Stimulated activated naive CD8-positive, alpha-beta T cell treated with anti-CD3 and anti-CD28 coated beads, Interleukin-15, Interleukin-2, amounts not matched to agents 100 ng/mL and 50 ng/mL, for 24 hours (primary cell): ENCODE measurements at regions not wholly inside any gene's neighbourhood (a gene's known extent, or its start where the extent isn't known, plus 50 kb on each side); places are given as distances from the start of the nearest gene placed in this dataset.

ENCODE experiments used
- H3K27ac Mint-ChIP-seq: one replicate; pipeline ENCODE4 v1.8.0; 2021; ENCODE audit warnings: mild to moderate bottlenecking, mixed read lengths
- H3K27me3 Mint-ChIP-seq: one replicate; pipeline ENCODE4 v1.8.0; 2021; ENCODE audit warnings: mixed read lengths
- H3K36me3 Mint-ChIP-seq: one replicate; pipeline ENCODE4 v1.8.0; 2021; ENCODE audit warnings: low read depth, mixed read lengths
- H3K4me1 Mint-ChIP-seq: one replicate; pipeline ENCODE4 v1.8.0; 2021; ENCODE audit warnings: low read depth, mixed read lengths
- H3K4me3 Mint-ChIP-seq: one replicate; pipeline ENCODE4 v1.8.0; 2021; ENCODE audit warnings: mild to moderate bottlenecking, mixed read lengths
- H3K9me3 Mint-ChIP-seq: one replicate; pipeline ENCODE4 v1.8.0; 2021; ENCODE audit warnings: mixed read lengths

- Mint-ChIP-seq H3K4me1 (no peaks in the 10 kb centered on the region), H3K4me3 (no peak overlapping the region), H3K36me3 (no peaks in the 10 kb centered on the region), H3K27me3 (no peaks in the 10 kb centered on the region), H3K27ac (no peak overlapping the region), H3K9me3 (peaks cover 10% of the 10 kb centered on the region)
Observed at GRCh38 chr5:20604992-20605391, 617.0 kb upstream of the CDH18 start.

DNA sequence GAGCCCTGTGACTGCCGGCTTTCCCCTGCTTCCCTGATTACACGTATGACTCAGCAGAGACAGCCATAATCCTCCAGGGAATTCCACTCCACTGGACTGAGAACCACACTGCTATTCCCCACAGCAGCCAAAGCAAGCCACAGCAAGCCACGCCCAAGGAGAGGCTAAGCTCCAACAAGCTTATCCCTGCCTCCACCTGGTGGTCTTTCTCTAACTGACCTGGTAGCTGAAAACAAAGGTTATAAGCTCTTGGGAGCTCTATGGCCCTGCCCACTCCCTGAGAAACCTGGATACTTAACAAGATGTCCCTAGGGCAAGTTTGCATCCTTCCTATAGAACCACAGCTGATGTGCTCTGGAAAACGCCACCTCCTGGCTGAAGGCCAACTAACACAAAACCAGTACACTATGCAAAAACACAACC is 613.7 kb upstream of the CDH18 start:
- Mint-ChIP-seq H3K4me1 (no peaks in the 10 kb centered on the region), H3K27ac (no peak overlapping the region), H3K36me3 (no peaks in the 10 kb centered on the region), H3K4me3 (no peak overlapping the region), H3K27me3 (no peaks in the 10 kb centered on the region), H3K9me3 (peaks cover 15% of the 10 kb centered on the region)

GRCh38 chr5:20590356-20590755 is 602.4 kb upstream of the CDH18 start:
- Mint-ChIP-seq H3K9me3 (peaks cover 7% of the 10 kb centered on the region), H3K27me3 (no peaks in the 10 kb centered on the region), H3K36me3 (no peaks in the 10 kb centered on the region), H3K27ac (no peak overlapping the region), H3K4me3 (no peak overlapping the region), H3K4me1 (no peaks in the 10 kb centered on the region)

DNA sequence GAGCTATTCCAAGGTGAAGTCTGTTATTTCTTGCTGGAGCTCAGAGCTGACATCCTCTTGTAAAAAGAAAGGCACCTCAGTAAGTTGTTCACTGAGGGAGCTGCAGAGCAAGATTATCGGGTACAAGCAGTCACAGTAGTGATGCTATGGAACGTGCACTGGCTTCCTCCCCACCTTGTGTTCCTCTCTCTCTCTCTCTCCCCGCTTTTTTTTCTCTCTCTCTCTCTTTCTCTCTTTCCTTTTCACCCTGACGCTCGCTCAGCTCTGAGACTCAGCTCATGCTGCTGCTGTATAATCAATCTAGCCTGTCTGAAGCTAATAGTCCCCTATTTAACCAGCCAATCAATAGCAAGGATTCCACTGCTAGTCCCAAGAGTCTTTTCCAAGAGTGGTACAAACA is 587.6 kb upstream of the CDH18 start:
- no peaks in the 10 kb centered on the region for H3K4me1 Mint-ChIP-seq
- H3K36me3 Mint-ChIP-seq, result no peaks in the 10 kb centered on the region

GRCh38 chr5:20574576-20574975 is 586.6 kb upstream of the CDH18 start:
- peaks cover 4% of the 10 kb centered on the region for H3K9me3 Mint-ChIP-seq
- no peak overlapping the region for H3K27ac Mint-ChIP-seq
- no peaks in the 10 kb centered on the region for H3K4me1 Mint-ChIP-seq
- H3K4me3 Mint-ChIP-seq, result no peak overlapping the region
- H3K36me3 Mint-ChIP-seq, result no peaks in the 10 kb centered on the region
- H3K27me3 Mint-ChIP-seq, result no peaks in the 10 kb centered on the region

More for the DNA sequence above, 587.6 kb upstream of the CDH18 start:
- no peaks in the 10 kb centered on the region for H3K27me3 Mint-ChIP-seq
- peaks cover 8% of the 10 kb centered on the region for H3K9me3 Mint-ChIP-seq
- no peak overlapping the region for H3K4me3 Mint-ChIP-seq
- H3K27ac Mint-ChIP-seq, result no peak overlapping the region

GRCh38 chr5:20572614-20573013 is 584.6 kb upstream of the CDH18 start:
- H3K9me3 Mint-ChIP-seq, result peaks cover 4% of the 10 kb centered on the region
- no peaks in the 10 kb centered on the region for H3K4me1 Mint-ChIP-seq
- H3K27me3 Mint-ChIP-seq, result no peaks in the 10 kb centered on the region
- H3K36me3 Mint-ChIP-seq, result no peaks in the 10 kb centered on the region
- H3K27ac Mint-ChIP-seq, result no peak overlapping the region
- H3K4me3 Mint-ChIP-seq, result no peak overlapping the region

- H3K4me3 Mint-ChIP-seq, result no peak overlapping the region
- no peaks in the 10 kb centered on the region for H3K4me1 Mint-ChIP-seq
- no peak overlapping the region for H3K27ac Mint-ChIP-seq
- H3K27me3 Mint-ChIP-seq, result no peaks in the 10 kb centered on the region
- H3K9me3 Mint-ChIP-seq, result peaks cover 9% of the 10 kb centered on the region
- no peaks in the 10 kb centered on the region for H3K36me3 Mint-ChIP-seq
Observed at GRCh38 chr5:20570486-20570885, 582.5 kb upstream of the CDH18 start.

DNA sequence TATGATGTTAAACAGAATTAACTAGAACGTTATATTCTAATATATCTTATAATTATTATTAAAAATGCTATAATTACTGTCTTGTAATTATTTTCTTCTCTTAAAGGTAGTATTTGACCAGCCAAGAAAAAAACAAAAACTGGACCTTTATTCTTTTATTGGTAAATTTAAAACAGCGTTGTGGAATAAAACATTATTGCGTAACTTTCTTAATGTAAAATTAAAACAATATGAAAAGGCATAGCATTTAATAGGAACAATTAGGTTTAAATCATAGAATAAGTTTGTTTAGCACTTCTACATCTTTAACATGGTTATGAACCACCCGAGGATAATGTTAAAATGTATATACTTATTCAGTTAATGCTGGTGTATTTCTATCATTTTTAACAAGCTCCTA is 574.5 kb upstream of the CDH18 start:
- Mint-ChIP-seq H3K4me1 (no peaks in the 10 kb centered on the region), H3K27me3 (no peaks in the 10 kb centered on the region), H3K9me3 (peaks cover 20% of the 10 kb centered on the region), H3K36me3 (no peaks in the 10 kb centered on the region), H3K4me3 (no peak overlapping the region), H3K27ac (no peak overlapping the region)

DNA sequence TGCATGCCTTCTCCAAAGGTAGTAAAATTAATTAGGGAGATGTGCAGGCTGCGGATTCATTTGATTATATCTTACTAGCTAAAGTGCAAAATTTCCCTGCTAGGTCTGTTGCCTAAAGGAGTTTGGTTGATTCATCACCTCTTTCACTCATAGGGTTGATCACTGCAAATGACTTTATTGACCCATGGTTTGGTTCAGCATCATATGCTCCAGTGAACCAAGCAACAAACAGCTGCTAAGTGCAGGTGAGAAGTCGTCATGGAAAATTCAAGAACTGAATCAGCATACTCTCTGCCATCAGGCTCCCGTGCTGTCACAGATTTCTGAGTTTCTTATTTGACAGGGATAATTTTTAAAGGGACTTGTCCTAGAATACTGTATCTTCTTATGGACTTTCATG is 571.8 kb upstream of the CDH18 start:
- Mint-ChIP-seq H3K9me3 (peaks cover 27% of the 10 kb centered on the region), H3K36me3 (no peaks in the 10 kb centered on the region), H3K4me1 (no peaks in the 10 kb centered on the region), H3K27me3 (no peaks in the 10 kb centered on the region), H3K27ac (no peak overlapping the region), H3K4me3 (no peak overlapping the region)

DNA sequence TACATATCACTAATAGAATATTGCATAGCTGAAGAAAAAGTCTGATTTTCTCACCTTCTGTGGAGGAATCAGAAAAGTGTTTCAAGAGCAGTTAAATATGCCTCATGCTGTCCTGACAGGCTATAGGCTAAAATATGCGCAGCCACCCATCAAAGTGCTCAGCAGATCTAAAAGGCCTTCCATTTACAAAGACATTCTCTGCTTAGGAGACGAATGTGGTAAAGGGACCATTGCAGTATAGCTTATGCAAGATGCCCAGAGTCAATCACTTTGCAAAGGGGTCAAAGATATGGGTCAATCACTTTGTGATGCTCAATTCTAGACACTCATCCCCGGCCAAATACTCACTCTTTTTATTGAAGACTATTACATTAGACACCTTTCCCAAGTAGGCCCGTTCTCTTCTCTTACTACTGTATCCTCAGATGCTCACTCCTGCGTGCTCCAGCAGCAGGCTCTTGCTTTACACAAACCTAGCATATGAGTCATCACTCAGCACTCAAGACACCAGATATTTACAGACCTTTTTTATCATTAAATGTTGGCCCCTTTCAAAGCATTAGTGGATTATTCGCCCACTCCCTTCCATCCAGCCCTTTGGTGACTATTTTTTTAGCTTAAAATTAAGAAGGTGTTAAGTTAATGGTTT is 568.2 kb upstream of the CDH18 start:
- H3K27ac Mint-ChIP-seq, result no peak overlapping the region
- no peaks in the 10 kb centered on the region for H3K4me1 Mint-ChIP-seq
- H3K9me3 Mint-ChIP-seq, result peaks cover 22% of the 10 kb centered on the region
- H3K4me3 Mint-ChIP-seq, result no peak overlapping the region
- H3K36me3 Mint-ChIP-seq, result no peaks in the 10 kb centered on the region
- H3K27me3 Mint-ChIP-seq, result no peaks in the 10 kb centered on the region

DNA sequence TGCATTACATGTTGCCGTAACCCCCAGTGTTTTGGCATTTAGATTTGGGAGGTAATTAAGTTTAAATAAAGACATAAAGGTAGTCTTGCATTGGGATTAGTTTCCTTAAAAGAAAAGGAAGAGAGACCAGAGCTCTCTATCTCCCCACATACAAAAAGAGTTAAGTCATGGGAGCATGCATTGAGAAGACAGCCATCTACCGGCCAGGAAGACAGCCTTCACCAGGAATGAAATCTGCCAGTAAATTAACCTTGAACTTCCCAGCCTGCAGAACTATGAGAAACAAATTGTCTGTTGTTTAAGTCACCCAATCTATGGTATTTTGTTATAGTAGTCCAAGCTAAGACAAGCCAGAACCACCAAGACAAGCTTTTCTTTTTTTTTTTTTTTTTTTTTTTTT is 567.0 kb upstream of the CDH18 start:
- no peak overlapping the region for H3K4me3 Mint-ChIP-seq
- H3K9me3 Mint-ChIP-seq, result peaks cover 12% of the 10 kb centered on the region
- no peaks in the 10 kb centered on the region for H3K4me1 Mint-ChIP-seq
- H3K27me3 Mint-ChIP-seq, result no peaks in the 10 kb centered on the region
- H3K36me3 Mint-ChIP-seq, result no peaks in the 10 kb centered on the region
- no peak overlapping the region for H3K27ac Mint-ChIP-seq

DNA sequence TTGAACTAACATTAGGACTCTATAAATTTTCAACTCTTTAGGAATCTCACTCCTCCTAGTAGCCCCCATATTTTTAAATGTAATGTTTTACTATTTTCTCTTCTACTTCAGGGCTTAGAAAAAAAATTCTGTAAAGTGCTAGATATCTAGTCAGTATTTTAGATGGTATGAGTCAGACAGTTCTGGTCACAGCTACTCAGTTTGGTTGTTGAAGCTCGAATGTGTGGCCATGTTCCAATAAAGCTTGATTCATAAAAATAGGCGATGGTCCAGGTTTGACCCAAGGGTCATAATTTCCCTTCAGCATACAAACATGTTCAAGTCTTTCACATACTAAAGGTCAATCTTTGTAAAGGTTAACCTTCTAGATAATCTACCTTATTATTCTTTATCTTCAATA is 566.0 kb upstream of the CDH18 start:
- Mint-ChIP-seq H3K4me3 (no peak overlapping the region), H3K4me1 (no peaks in the 10 kb centered on the region), H3K36me3 (no peaks in the 10 kb centered on the region), H3K27ac (no peak overlapping the region), H3K27me3 (no peaks in the 10 kb centered on the region), H3K9me3 (peaks cover 12% of the 10 kb centered on the region)

- Mint-ChIP-seq H3K36me3 (no peaks in the 10 kb centered on the region), H3K9me3 (peaks cover 8% of the 10 kb centered on the region), H3K4me1 (no peaks in the 10 kb centered on the region), H3K27ac (no peak overlapping the region), H3K27me3 (no peaks in the 10 kb centered on the region), H3K4me3 (no peak overlapping the region)
Observed at GRCh38 chr5:20537911-20538703, 550.1 kb upstream of the CDH18 start.

DNA sequence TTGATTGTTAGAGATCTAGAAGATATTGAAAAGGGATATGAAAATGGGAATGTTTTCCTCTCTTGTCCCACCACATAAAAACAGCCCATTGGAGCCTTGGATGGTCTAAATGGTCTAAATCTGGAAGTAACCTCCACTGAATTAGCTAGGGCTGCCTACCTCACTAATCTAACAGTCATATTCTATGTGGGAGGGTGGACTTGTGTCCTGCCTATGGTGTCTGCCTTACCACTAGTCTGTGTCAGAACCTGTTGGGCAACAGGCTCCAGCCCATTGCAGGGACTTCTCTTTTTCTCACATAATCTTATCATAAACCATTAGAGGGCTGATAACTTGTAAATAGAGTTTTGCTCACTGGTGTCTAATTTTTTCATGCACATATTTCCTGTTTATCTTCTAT is 548.8 kb upstream of the CDH18 start:
- Mint-ChIP-seq H3K4me3 (no peak overlapping the region), H3K9me3 (peaks cover 8% of the 10 kb centered on the region), H3K27ac (no peak overlapping the region), H3K4me1 (no peaks in the 10 kb centered on the region), H3K27me3 (no peaks in the 10 kb centered on the region), H3K36me3 (no peaks in the 10 kb centered on the region)

DNA sequence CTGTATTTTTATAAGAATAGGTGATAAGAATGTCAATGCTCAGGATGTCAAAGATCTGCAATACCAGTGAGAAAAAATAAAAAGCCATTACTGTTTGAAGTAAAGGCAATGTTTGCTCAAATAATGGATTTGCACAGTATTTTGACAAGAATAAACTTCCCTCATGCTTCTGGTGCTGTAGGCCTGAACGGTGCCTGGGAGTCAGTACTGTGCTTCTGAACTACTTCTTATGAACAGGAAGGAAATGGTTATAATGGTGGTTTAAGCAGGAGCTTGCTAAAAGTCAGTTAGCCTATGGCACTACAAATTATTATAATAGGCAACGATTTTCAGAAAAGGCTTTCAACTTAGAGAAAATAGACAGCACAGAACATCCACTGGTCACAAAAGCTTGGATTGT is 548.3 kb upstream of the CDH18 start:
- Mint-ChIP-seq H3K4me1 (no peaks in the 10 kb centered on the region), H3K9me3 (peaks cover 8% of the 10 kb centered on the region), H3K4me3 (no peak overlapping the region), H3K27me3 (no peaks in the 10 kb centered on the region), H3K27ac (no peak overlapping the region), H3K36me3 (no peaks in the 10 kb centered on the region)

GRCh38 chr5:20528471-20528870 is 540.5 kb upstream of the CDH18 start:
- H3K36me3 Mint-ChIP-seq, result no peaks in the 10 kb centered on the region
- H3K27ac Mint-ChIP-seq, result no peak overlapping the region
- peaks cover 20% of the 10 kb centered on the region for H3K9me3 Mint-ChIP-seq
- no peaks in the 10 kb centered on the region for H3K27me3 Mint-ChIP-seq
- no peaks in the 10 kb centered on the region for H3K4me1 Mint-ChIP-seq
- H3K4me3 Mint-ChIP-seq, result no peak overlapping the region
